C4-2B (cell line): ENCODE measurements at regions not wholly inside any gene's neighbourhood (a gene's known extent, or its start where the extent isn't known, plus 50 kb on each side); places are given as distances from the start of the nearest gene placed in this dataset.
A peak's percentile ranks its signal among the peaks of the same experiment; 100 is the strongest.

ENCODE experiments used
- CTCF ChIP-seq: fragments of 450-650 bp; conservative IDR thresholded peaks from 2 replicates; pipeline ENCODE4 v1.5.1; 2017; ENCODE audit warnings: mild to moderate bottlenecking
- ZFX ChIP-seq: fragments of 450-650 bp; IDR thresholded peaks from 2 replicates; pipeline ENCODE4 v1.6.1; 2017

GRCh38 chr17:11031787-11032186 is 193.9 kb upstream of the PIRT start:
- TF ChIP-seq CTCF: peak; percentile 51
- TF ChIP-seq ZFX: no peak
